ENCODE measurements at regions not wholly inside any gene's neighbourhood (a gene's known extent, or its start where the extent isn't known, plus 50 kb on each side); places are given as distances from the start of the nearest gene placed in this dataset.

- H3K4me1 ChIP-seq (ENCODE audit: control insufficient read depth, insufficient read depth, low read length): no peaks in the 10 kb centered on the region
- no peaks in the 10 kb centered on the region for H3K27me3 ChIP-seq (replicated peaks in 1 of 2; ENCODE audit: control insufficient read depth in 2 of 2, insufficient read depth in 2 of 2, low read length in 1 of 2)
- no peaks in the 10 kb centered on the region for H3K79me2 ChIP-seq (ENCODE audit: control insufficient read depth, insufficient read depth, low read length)
- WGBS (ENCODE audit: insufficient coverage, insufficient replicate concordance, low lambda C conversion rate, missing lambda C conversion rate): 66% methylated on average over 5 of the region's 5 CpGs
- H2AFZ ChIP-seq (ENCODE audit: control insufficient read depth, low read depth, low read length): no peak overlapping the region
- BruUV-seq (replicated peaks): no TSS peak
- H4K20me1 ChIP-seq (ENCODE audit: control insufficient read depth, insufficient read depth): no peaks in the 10 kb centered on the region
- no peak overlapping the region for H3K4me2 ChIP-seq (ENCODE audit: control insufficient read depth, insufficient read depth)
- in situ Hi-C loops (cut with MboI): no loop called here
- ChIA-PET SMC1A (ENCODE audit: uncharacterized antibody, unreplicated experiment) (interaction anchor here (0.9 to 1.5 kb wide), 5 partner anchors 10 to 69 kb away, joined by 3 to 5 read pairs (median 4); no protein-coding TSS in a partner anchor), POLR2A (interaction anchor here (0.6 to 0.8 kb wide), 2 partner anchors 8 to 12 kb away, joined by 3 to 5 read pairs; no protein-coding TSS in a partner anchor), RAD21 (ENCODE audit: unreplicated experiment) (interaction anchor here (0.8 to 2.0 kb wide), 3 partner anchors 10 to 42 kb away, joined by 3 to 6 read pairs (median 3); no protein-coding TSS in a partner anchor), CTCF (interaction anchor here (1.4 kb wide), 2 partner anchors 21 to 41 kb away, joined by 3 to 4 read pairs; no protein-coding TSS in a partner anchor)
- no peaks in the 10 kb centered on the region for H3K9me3 ChIP-seq (replicated peaks; ENCODE audit: control insufficient read depth, insufficient read depth, low read length)
- H3K9ac ChIP-seq (ENCODE audit: control insufficient read depth, insufficient read depth, low read length): no peak overlapping the region
- no peak overlapping the region for H3K4me3 ChIP-seq
- ATAC-seq (no peak), DNase-seq (ENCODE audit: low read depth, low spot score) (no peak), FAIRE-seq (no peak)
- no peak overlapping the region for H3K27ac ChIP-seq (ENCODE audit: control insufficient read depth, insufficient read depth)
- no peak for TF ChIP-seq SUZ12 (IDR thresholded peaks at IDR 0.05; ENCODE audit: unreplicated experiment)
- intact Hi-C loops (cut with micrococcal nuclease; ENCODE audit: unreplicated experiment): no loop called here
- no peaks in the 10 kb centered on the region for H3K36me3 ChIP-seq (ENCODE audit: control insufficient read depth in 2 of 2, insufficient read depth in 2 of 2, low read length in 1 of 2)
These were observed 57.4 kb upstream of the SVIL start for GRCh38 chr10:29692121-29692539.

- SMC1A ChIA-PET (ENCODE audit: uncharacterized antibody, unreplicated experiment): interaction anchor here (0.9 to 1.5 kb wide), 5 partner anchors 10 to 69 kb away, joined by 3 to 5 read pairs (median 4); no protein-coding TSS in a partner anchor
These were observed 56.8 kb upstream of the SVIL start for GRCh38 chr10:29691564-29692072.

More at GRCh38 chr10:29691564-29692072, 56.8 kb upstream of the SVIL start:
- POLR2A ChIA-PET: interaction anchor here (0.6 kb wide), 1 partner anchor 8 kb away, joined by 5 read pairs; no protein-coding TSS in a partner anchor
- no peak overlapping the region for H3K9ac ChIP-seq (ENCODE audit: control insufficient read depth, insufficient read depth, low read length)
- no peak overlapping the region for H2AFZ ChIP-seq (ENCODE audit: control insufficient read depth, low read depth, low read length)
- H3K9me3 ChIP-seq (replicated peaks; ENCODE audit: control insufficient read depth, insufficient read depth, low read length): no peaks in the 10 kb centered on the region
- CTCF ChIA-PET: interaction anchor here (1.4 kb wide), 1 partner anchor 42 kb away, joined by 4 read pairs; no protein-coding TSS in a partner anchor
- H3K4me1 ChIP-seq (ENCODE audit: control insufficient read depth, insufficient read depth, low read length): no peaks in the 10 kb centered on the region
- no peaks in the 10 kb centered on the region for H3K79me2 ChIP-seq (ENCODE audit: control insufficient read depth, insufficient read depth, low read length)
- no peaks in the 10 kb centered on the region for H3K36me3 ChIP-seq (ENCODE audit: control insufficient read depth in 2 of 2, insufficient read depth in 2 of 2, low read length in 1 of 2)
- no peak for DNase-seq (ENCODE audit: low read depth, low spot score)
- WGBS (ENCODE audit: insufficient coverage, insufficient replicate concordance, low lambda C conversion rate, missing lambda C conversion rate): 27% methylated on average over 5 of the region's 5 CpGs
- peak; percentile 38 for ATAC-seq
- no peaks in the 10 kb centered on the region for H3K27me3 ChIP-seq (replicated peaks in 1 of 2; ENCODE audit: control insufficient read depth in 2 of 2, insufficient read depth in 2 of 2, low read length in 1 of 2)
- RAD21 ChIA-PET (ENCODE audit: unreplicated experiment): interaction anchor here (0.8 to 2.0 kb wide), 3 partner anchors 11 to 43 kb away, joined by 3 to 6 read pairs (median 3); no protein-coding TSS in a partner anchor
- in situ Hi-C loops (cut with MboI): no loop called here
- no peak for FAIRE-seq
- H3K4me2 ChIP-seq (ENCODE audit: control insufficient read depth, insufficient read depth): no peak overlapping the region
- no peak overlapping the region for H3K27ac ChIP-seq (ENCODE audit: control insufficient read depth, insufficient read depth)
- BruUV-seq (replicated peaks): no TSS peak
- no peaks in the 10 kb centered on the region for H4K20me1 ChIP-seq (ENCODE audit: control insufficient read depth, insufficient read depth)
- no peak overlapping the region for H3K4me3 ChIP-seq
- no peak for TF ChIP-seq ZNF592 (IDR thresholded peaks at IDR 0.05)
- no peak for TF ChIP-seq BACH1 (IDR thresholded peaks at IDR 0.05; ENCODE audit: borderline replicate concordance)
- no peak for TF ChIP-seq MYB (IDR thresholded peaks at IDR 0.05; ENCODE audit: borderline replicate concordance, low read depth, low read length)
- no peak for TF ChIP-seq HDAC6 (IDR thresholded peaks at IDR 0.05; ENCODE audit: unreplicated experiment)
- TF ChIP-seq ZNF622 (IDR thresholded peaks at IDR 0.05): no peak
- TF ChIP-seq MTA2 (IDR thresholded peaks at IDR 0.05; ENCODE audit: low read depth): no peak
- no peak for TF ChIP-seq KAT2A (conservative IDR thresholded peaks at IDR 0.05; ENCODE audit: control insufficient read depth, low read depth, low read length)
- no peak for TF ChIP-seq TAF1 (IDR thresholded peaks at IDR 0.05; ENCODE audit: borderline replicate concordance, low read depth, low read length)
- no peak for TF ChIP-seq POU2F2 (IDR thresholded peaks at IDR 0.05; ENCODE audit: borderline replicate concordance, low read depth, low read length)
- no peak for TF ChIP-seq CREB1 (IDR thresholded peaks at IDR 0.05; ENCODE audit: low read depth)
- TF ChIP-seq CHD1 (IDR thresholded peaks at IDR 0.05; ENCODE audit: low read depth, low read length): no peak
- TF ChIP-seq HDGF (IDR thresholded peaks at IDR 0.05): no peak
- TF ChIP-seq KDM1A (IDR thresholded peaks at IDR 0.05; ENCODE audit: borderline replicate concordance): no peak
- no peak for TF ChIP-seq SUZ12 (IDR thresholded peaks at IDR 0.05; ENCODE audit: unreplicated experiment)
- intact Hi-C loops (cut with micrococcal nuclease; ENCODE audit: unreplicated experiment): no loop called here
